ENCODE measurements at regions not wholly inside any gene's neighbourhood (a gene's known extent, or its start where the extent isn't known, plus 50 kb on each side); places are given as distances from the start of the nearest gene placed in this dataset.
"Not testable (repeated sequence)": the region's sequence is repeated elsewhere in the genome, so short reads cannot be mapped to it uniquely, and the experiment has no call there.

GRCh38 chr14:86115972-86116371 is 586.0 kb downstream of the FLRT2 start:
- 95% methylated on average over 1 of the region's 1 CpG for WGBS (ENCODE audit: low lambda C conversion rate, missing lambda C conversion rate)
- TF ChIP-seq EZH2phosphoT487 (IDR thresholded peaks at IDR 0.05; ENCODE audit: low read depth, severe bottlenecking, unreplicated experiment), result no peak
- TF ChIP-seq, protein P1, sequence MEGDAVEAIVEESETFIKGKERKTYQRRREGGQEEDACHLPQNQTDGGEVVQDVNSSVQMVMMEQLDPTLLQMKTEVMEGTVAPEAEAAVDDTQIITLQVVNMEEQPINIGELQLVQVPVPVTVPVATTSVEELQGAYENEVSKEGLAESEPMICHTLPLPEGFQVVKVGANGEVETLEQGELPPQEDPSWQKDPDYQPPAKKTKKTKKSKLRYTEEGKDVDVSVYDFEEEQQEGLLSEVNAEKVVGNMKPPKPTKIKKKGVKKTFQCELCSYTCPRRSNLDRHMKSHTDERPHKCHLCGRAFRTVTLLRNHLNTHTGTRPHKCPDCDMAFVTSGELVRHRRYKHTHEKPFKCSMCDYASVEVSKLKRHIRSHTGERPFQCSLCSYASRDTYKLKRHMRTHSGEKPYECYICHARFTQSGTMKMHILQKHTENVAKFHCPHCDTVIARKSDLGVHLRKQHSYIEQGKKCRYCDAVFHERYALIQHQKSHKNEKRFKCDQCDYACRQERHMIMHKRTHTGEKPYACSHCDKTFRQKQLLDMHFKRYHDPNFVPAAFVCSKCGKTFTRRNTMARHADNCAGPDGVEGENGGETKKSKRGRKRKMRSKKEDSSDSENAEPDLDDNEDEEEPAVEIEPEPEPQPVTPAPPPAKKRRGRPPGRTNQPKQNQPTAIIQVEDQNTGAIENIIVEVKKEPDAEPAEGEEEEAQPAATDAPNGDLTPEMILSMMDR (IDR thresholded peaks at IDR 0.05; ENCODE audit: poor library complexity), result no peak
- H4K20me1 ChIP-seq (ENCODE audit: insufficient read depth, poor library complexity, severe bottlenecking), result no peaks in the 10 kb centered on the region

DNA sequence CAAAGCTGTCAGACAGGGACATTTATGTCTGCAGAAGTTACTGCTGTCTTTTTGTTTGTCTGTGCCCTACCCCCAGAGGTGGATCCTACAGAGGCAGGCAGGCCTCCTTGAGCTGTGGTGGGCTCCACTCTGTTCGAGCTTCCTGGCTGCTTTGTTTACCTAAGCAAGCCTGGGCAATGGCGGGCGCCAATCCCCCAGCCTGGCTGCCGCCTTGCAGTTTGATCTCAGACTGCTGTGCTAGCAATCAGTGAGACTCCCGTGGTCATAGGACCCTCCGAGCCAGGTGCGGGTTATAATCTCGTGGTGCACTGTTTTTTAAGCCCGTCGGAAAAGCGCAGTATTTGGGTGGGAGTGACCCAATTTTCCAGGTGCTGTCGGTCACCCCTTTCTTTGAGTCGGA is 580.9 kb downstream of the FLRT2 start:
- H4K20me1 ChIP-seq (ENCODE audit: insufficient read depth, poor library complexity, severe bottlenecking); H3K27me3 ChIP-seq; H3K4me1 ChIP-seq (ENCODE audit: insufficient read depth); H3K4me2 ChIP-seq; H2AFZ ChIP-seq; H3K36me3 ChIP-seq (replicated peaks; ENCODE audit: insufficient read depth, low read depth); H3K9me2 ChIP-seq (replicated peaks; ENCODE audit: insufficient read depth); H3K79me2 ChIP-seq; H3K9me3 ChIP-seq (ENCODE audit: low read depth); H3K27ac ChIP-seq; DNase-seq (ENCODE audit: low spot score); H3K4me3 ChIP-seq: not testable (repeated sequence)
- 92% methylated on average over 13 of the region's 13 CpGs for WGBS (ENCODE audit: low lambda C conversion rate, missing lambda C conversion rate)

More at GRCh38 chr14:86115972-86116371, 586.0 kb downstream of the FLRT2 start:
- no peak for DNase-seq (ENCODE audit: low spot score)
- Histone ChIP-seq H3K9me2 (replicated peaks; ENCODE audit: insufficient read depth) (no peaks in the 10 kb centered on the region), H3K27ac (no peak overlapping the region), H3K36me3 (replicated peaks; ENCODE audit: insufficient read depth, low read depth) (no peaks in the 10 kb centered on the region), H3K4me2 (no peak overlapping the region), H3K9me3 (ENCODE audit: low read depth) (no peaks in the 10 kb centered on the region), H3K27me3 (no peaks in the 10 kb centered on the region), H3K4me1 (ENCODE audit: insufficient read depth) (no peaks in the 10 kb centered on the region), H2AFZ (no peak overlapping the region), H3K79me2 (no peaks in the 10 kb centered on the region), H3K4me3 (no peak overlapping the region)

DNA sequence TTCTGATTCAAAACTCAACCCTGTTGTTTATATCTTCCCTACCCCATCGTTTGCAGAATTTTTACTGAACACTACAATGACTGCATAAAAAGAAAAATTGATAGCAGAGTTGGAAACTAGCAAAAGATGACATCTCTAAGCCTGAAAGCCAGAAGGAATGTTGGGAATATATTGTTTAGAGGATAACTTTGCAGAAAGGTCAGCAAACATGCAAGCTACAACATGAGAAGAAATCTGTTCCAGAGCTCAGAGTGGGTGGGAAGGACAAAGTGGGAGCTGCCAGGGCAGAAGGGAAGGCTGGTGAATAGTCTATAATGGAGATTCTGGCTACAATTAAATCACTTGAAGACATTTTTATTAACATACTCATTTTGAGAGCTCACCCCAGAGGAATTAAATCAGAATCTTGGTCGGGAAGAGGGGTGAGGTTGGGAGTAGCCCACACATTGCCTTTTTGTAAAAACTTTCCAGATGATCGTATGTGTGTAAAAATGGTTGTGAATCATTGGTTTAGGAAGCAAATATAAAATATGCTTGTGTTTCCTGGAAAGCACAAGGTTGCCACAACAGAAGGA is 574.8 kb downstream of the FLRT2 start:
- no peak for DNase-seq (ENCODE audit: low spot score)
- TF ChIP-seq, protein P1 (IDR thresholded peaks at IDR 0.05; ENCODE audit: poor library complexity), result no peak
- no peak for TF ChIP-seq EZH2phosphoT487 (IDR thresholded peaks at IDR 0.05; ENCODE audit: low read depth, severe bottlenecking, unreplicated experiment)
- TF ChIP-seq EZH2 (IDR thresholded peaks at IDR 0.05; ENCODE audit: borderline replicate concordance), result no peak
- Histone ChIP-seq H3K27ac (no peak overlapping the region), H3K9me2 (replicated peaks; ENCODE audit: insufficient read depth) (no peaks in the 10 kb centered on the region), H3K4me3 (no peak overlapping the region), H3K4me2 (no peak overlapping the region), H4K20me1 (ENCODE audit: insufficient read depth, poor library complexity, severe bottlenecking) (no peaks in the 10 kb centered on the region), H2AFZ (no peak overlapping the region), H3K27me3 (no peaks in the 10 kb centered on the region), H3K36me3 (replicated peaks; ENCODE audit: insufficient read depth, low read depth) (no peaks in the 10 kb centered on the region), H3K9me3 (ENCODE audit: low read depth) (no peaks in the 10 kb centered on the region), H3K4me1 (ENCODE audit: insufficient read depth) (no peaks in the 10 kb centered on the region), H3K79me2 (no peaks in the 10 kb centered on the region)
- 74% methylated on average over 3 of the region's 3 CpGs for WGBS (ENCODE audit: low lambda C conversion rate, missing lambda C conversion rate)

DNA sequence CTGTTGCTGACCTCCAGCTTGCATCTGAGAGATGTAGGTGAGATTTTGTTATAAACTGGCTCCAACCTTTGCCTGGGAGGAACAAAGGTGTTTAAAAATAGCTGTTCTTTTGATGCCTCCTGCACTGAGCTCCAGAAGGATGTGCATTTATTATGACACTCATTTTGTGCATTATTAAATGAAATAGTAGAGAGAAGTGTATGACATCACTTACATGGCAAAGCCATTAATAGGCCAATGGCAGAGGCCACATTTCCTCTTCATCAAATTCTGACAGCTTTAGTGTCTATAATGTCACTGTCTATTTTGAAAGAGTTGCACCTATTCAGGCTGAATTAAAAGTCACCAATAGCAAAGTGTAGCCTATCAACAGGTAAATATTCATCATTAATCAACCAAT is 564.6 kb downstream of the FLRT2 start:
- Histone ChIP-seq H3K9me2 (replicated peaks; ENCODE audit: insufficient read depth) (no peaks in the 10 kb centered on the region), H4K20me1 (ENCODE audit: insufficient read depth, poor library complexity, severe bottlenecking) (no peaks in the 10 kb centered on the region), H3K79me2 (no peaks in the 10 kb centered on the region), H3K27ac (no peak overlapping the region), H3K4me1 (ENCODE audit: insufficient read depth) (no peaks in the 10 kb centered on the region), H3K27me3 (no peaks in the 10 kb centered on the region), H3K4me3 (no peak overlapping the region), H3K36me3 (replicated peaks; ENCODE audit: insufficient read depth, low read depth) (no peaks in the 10 kb centered on the region), H3K4me2 (no peak overlapping the region), H3K9me3 (ENCODE audit: low read depth) (no peaks in the 10 kb centered on the region), H2AFZ (no peak overlapping the region)
- no peak for DNase-seq (ENCODE audit: low spot score)
- TF ChIP-seq EZH2phosphoT487 (IDR thresholded peaks at IDR 0.05; ENCODE audit: low read depth, severe bottlenecking, unreplicated experiment), result no peak
- TF ChIP-seq, protein P1 (IDR thresholded peaks at IDR 0.05; ENCODE audit: poor library complexity), result no peak
- no peak for TF ChIP-seq EZH2 (IDR thresholded peaks at IDR 0.05; ENCODE audit: borderline replicate concordance)

Data from hepatocyte (in vitro differentiated cells).